GM23338 (cell line): ENCODE measurements at regions not wholly inside any gene's neighbourhood (a gene's known extent, or its start where the extent isn't known, plus 50 kb on each side); places are given as distances from the start of the nearest gene placed in this dataset.

Source experiments
- EZH2 ChIP-seq: fragments of 200-600 bp; sonication (generic); IDR thresholded peaks from one replicate; pipeline ENCODE4 v1.8.0; 2017; ENCODE audit warnings: antibody characterized with exemption, mild to moderate bottlenecking, low read depth; ENCODE audit not compliant: unreplicated experiment
- EZH2phosphoT487 ChIP-seq: fragments of 200-600 bp; sonication (generic); IDR thresholded peaks from one replicate; pipeline ENCODE4 v1.8.1; 2018; ENCODE audit warnings: antibody characterized with exemption; ENCODE audit not compliant: unreplicated experiment
- NANOG ChIP-seq: IDR thresholded peaks from 2 replicates; pipeline ENCODE4 v1.6.1; 2016; ENCODE audit warnings: antibody characterized with exemption, borderline replicate concordance
- POLR2AphosphoS5 ChIP-seq: IDR thresholded peaks from 2 replicates; pipeline ENCODE4 v1.6.1; 2016; ENCODE audit warnings: antibody characterized with exemption, low read depth
- TF ChIP-seq, protein P1 (sequence below), 2 experiments: fragments of 200-600 bp in 1 of 2; sonication (generic) in 1 of 2; conservative IDR thresholded peaks; 2 replicates each; pipeline versions ENCODE4 v1.5.1 to v1.6.1; 2016 to 2017; ENCODE audit warnings: antibody characterized with exemption in 2 of 2, low read depth in 2 of 2, mild to moderate bottlenecking in 2 of 2, moderate library complexity in 1 of 2

- TF ChIP-seq EZH2, result no peak
- no peak for TF ChIP-seq POLR2AphosphoS5
- TF ChIP-seq, protein P1, sequence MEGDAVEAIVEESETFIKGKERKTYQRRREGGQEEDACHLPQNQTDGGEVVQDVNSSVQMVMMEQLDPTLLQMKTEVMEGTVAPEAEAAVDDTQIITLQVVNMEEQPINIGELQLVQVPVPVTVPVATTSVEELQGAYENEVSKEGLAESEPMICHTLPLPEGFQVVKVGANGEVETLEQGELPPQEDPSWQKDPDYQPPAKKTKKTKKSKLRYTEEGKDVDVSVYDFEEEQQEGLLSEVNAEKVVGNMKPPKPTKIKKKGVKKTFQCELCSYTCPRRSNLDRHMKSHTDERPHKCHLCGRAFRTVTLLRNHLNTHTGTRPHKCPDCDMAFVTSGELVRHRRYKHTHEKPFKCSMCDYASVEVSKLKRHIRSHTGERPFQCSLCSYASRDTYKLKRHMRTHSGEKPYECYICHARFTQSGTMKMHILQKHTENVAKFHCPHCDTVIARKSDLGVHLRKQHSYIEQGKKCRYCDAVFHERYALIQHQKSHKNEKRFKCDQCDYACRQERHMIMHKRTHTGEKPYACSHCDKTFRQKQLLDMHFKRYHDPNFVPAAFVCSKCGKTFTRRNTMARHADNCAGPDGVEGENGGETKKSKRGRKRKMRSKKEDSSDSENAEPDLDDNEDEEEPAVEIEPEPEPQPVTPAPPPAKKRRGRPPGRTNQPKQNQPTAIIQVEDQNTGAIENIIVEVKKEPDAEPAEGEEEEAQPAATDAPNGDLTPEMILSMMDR (conservative IDR thresholded peaks at IDR 0.05; ENCODE audit: low read depth in 2 of 2), result no peak
- TF ChIP-seq NANOG, result no peak
- no peak for TF ChIP-seq EZH2phosphoT487
Measured at GRCh38 chr20:52279706-52280105, 88.1 kb upstream of the ZFP64 start.
